IMR-90 (cell line): ENCODE measurements at regions not wholly inside any gene's neighbourhood (a gene's known extent, or its start where the extent isn't known, plus 50 kb on each side); places are given as distances from the start of the nearest gene placed in this dataset.
"Not testable (repeated sequence)": the region's sequence is repeated elsewhere in the genome, so short reads cannot be mapped to it uniquely, and the experiment has no call there.

ENCODE experiments used
- ATAC-seq: fragments of 200-7000 bp; cut with Tn5 transposase; 2 replicates; pipeline ENCODE4 v1.9.1; 2020; ENCODE audit warnings: low read depth, mild to moderate bottlenecking, moderate library complexity
- BruUV-seq: library from RNA; stranded (reverse); fragments of 400-500 nt; replicated peaks from 2 replicates; lab custom pipeline; 2021; lab: Mats Ljungman, UMichigan
- CTCF ChIA-PET: fragments of 300-600 bp; formaldehyde crosslinking; extraction: SDS; loops from one replicate; lab custom pipeline; 2021; ENCODE audit warnings: antibody characterized with exemption; lab: Yijun Ruan, JAX
- POLR2A ChIA-PET: fragments of 300-600 bp; sonication (Branson Sonifier 250); formaldehyde crosslinking; loops from one replicate; lab custom pipeline; 2022; ENCODE audit warnings: antibody characterized with exemption; ENCODE audit not compliant: unreplicated experiment; lab: Charles Lee
- DNase-seq: peaks from one replicate; pipeline ENCODE4 v3.0.0; 2013
- H2AFZ ChIP-seq: replicated peaks from 2 replicates; pipeline ENCODE3; 2013; ENCODE audit warnings: low read length, mild to moderate bottlenecking; ENCODE audit not compliant: poor library complexity
- H2AK5ac ChIP-seq: 2 replicates; pipeline ENCODE4 v1.6.1; 2013; ENCODE audit warnings: low read depth, low read length, inconsistent platforms
- H2AK9ac ChIP-seq: replicated peaks from 2 replicates; pipeline ENCODE3; 2013; ENCODE audit warnings: mild to moderate bottlenecking, low read depth, low read length, moderate library complexity; ENCODE audit not compliant: poor library complexity
- H2BK120ac ChIP-seq: 2 replicates; pipeline ENCODE4 v1.6.1; 2013; ENCODE audit warnings: low read depth, low read length, inconsistent platforms
- H2BK15ac ChIP-seq: 3 replicates; pipeline ENCODE4 v1.6.1; 2013; ENCODE audit warnings: low read depth, low read length, inconsistent platforms
- H2BK20ac ChIP-seq: 2 replicates; pipeline ENCODE4 v1.6.1; 2013; ENCODE audit warnings: low read depth, mild to moderate bottlenecking, inconsistent platforms, low read length, moderate library complexity
- H2BK5ac ChIP-seq: 2 replicates; pipeline ENCODE4 v1.6.1; 2013; ENCODE audit warnings: mild to moderate bottlenecking, low read depth, low read length, inconsistent platforms; ENCODE audit not compliant: poor library complexity, severe bottlenecking
- H3K14ac ChIP-seq: replicated peaks from 2 replicates; pipeline ENCODE4 v1.6.1; 2013; ENCODE audit warnings: low read depth, low read length, inconsistent platforms
- H3K18ac ChIP-seq: 2 replicates; pipeline ENCODE4 v1.6.1; 2013; ENCODE audit warnings: low read depth, low read length, control low read depth
- H3K23ac ChIP-seq: 2 replicates; pipeline ENCODE4 v1.6.1; 2013; ENCODE audit warnings: low read depth, low read length, inconsistent platforms
- H3K27ac ChIP-seq: 2 replicates; pipeline ENCODE4 v1.5.1; 2013; ENCODE audit warnings: mild to moderate bottlenecking, control low read depth, low read length; ENCODE audit not compliant: insufficient read depth
- H3K27me3 ChIP-seq: 2 replicates; pipeline ENCODE4 v1.6.1; 2013; ENCODE audit warnings: low read length; ENCODE audit not compliant: control insufficient read depth, insufficient read depth
- H3K36me3 ChIP-seq: 2 replicates; pipeline ENCODE4 v1.6.1; 2013; ENCODE audit warnings: low read length, mixed read lengths; ENCODE audit not compliant: control insufficient read depth, insufficient read depth
- H3K4ac ChIP-seq: 2 replicates; pipeline ENCODE4 v1.6.1; 2013; ENCODE audit warnings: low read depth, low read length, inconsistent platforms
- H3K4me1 ChIP-seq: 2 replicates; pipeline ENCODE4 v1.6.1; 2013; ENCODE audit warnings: low read length, mixed read lengths; ENCODE audit not compliant: control insufficient read depth, insufficient read depth
- H3K4me2 ChIP-seq: 2 replicates; pipeline ENCODE4 v1.6.1; 2013; ENCODE audit warnings: low read depth, mild to moderate bottlenecking, control low read depth, low read length, moderate library complexity
- H3K4me3 ChIP-seq: 2 replicates; pipeline ENCODE4 v1.5.1; 2013; ENCODE audit warnings: low read depth, mild to moderate bottlenecking, control low read depth, low read length, moderate library complexity; ENCODE audit not compliant: insufficient read depth
- H3K56ac ChIP-seq: 2 replicates; pipeline ENCODE4 v1.6.1; 2013; ENCODE audit warnings: low read length, inconsistent platforms; ENCODE audit not compliant: insufficient read depth; ENCODE audit errors: extremely low read depth
- H3K79me1 ChIP-seq, 2 experiments: 2 replicates each; pipeline ENCODE4 v1.6.1; 2013; ENCODE audit warnings: low read length in 2 of 2, inconsistent platforms in 1 of 2, low read depth in 1 of 2
- H3K9ac ChIP-seq: 2 replicates; pipeline ENCODE4 v1.6.1; 2013; ENCODE audit warnings: low read depth, low read length, control low read depth
- H3K9me1 ChIP-seq: 2 replicates; pipeline ENCODE4 v1.6.1; 2013; ENCODE audit warnings: low read length, inconsistent platforms; ENCODE audit not compliant: insufficient read depth
- H3K9me3 ChIP-seq: 2 replicates; pipeline ENCODE4 v1.6.1; 2013; ENCODE audit warnings: low read length; ENCODE audit not compliant: control insufficient read depth, insufficient read depth
- H4K20me1 ChIP-seq: 2 replicates; pipeline ENCODE4 v1.6.1; 2013; ENCODE audit warnings: low read length, inconsistent platforms; ENCODE audit not compliant: insufficient read depth
- H4K5ac ChIP-seq: 2 replicates; pipeline ENCODE4 v1.6.1; 2013; ENCODE audit warnings: mild to moderate bottlenecking, low read depth, low read length, control low read depth
- H4K8ac ChIP-seq, 2 experiments: 2 replicates each; pipeline ENCODE4 v1.6.1; 2013; ENCODE audit warnings: low read depth in 2 of 2, low read length in 2 of 2, control low read depth in 1 of 2, inconsistent platforms in 1 of 2
- H4K91ac ChIP-seq: 2 replicates; pipeline ENCODE4 v1.6.1; 2013; ENCODE audit warnings: low read depth, low read length, inconsistent platforms; ENCODE audit not compliant: insufficient read depth
- WGBS, 2 experiments: methylation state at CpG; one replicate each; pipeline versions ENCODE4 v1.1.5 to v1.1.7; 2013; ENCODE audit warnings: missing lambda C conversion rate in 2 of 2; ENCODE audit not compliant: insufficient read length in 1 of 2; ENCODE audit errors: extremely low coverage in 2 of 2; 5-methylcytosine and 5-hydroxymethylcytosine counted together
- dilution Hi-C: fragments of 300-500 bp; cut with HindIII; formaldehyde crosslinking; loops from one replicate; pipeline ENCODE4 v1.14.3; 2018; ENCODE audit warnings: low sequenced_read_pairs; ENCODE audit not compliant: unreplicated experiment
- in situ Hi-C: fragments of 300-500 bp; cut with MboI; formaldehyde crosslinking; loops from 3 replicates; pipeline ENCODE4 v1.14.3; 2019; ENCODE audit warnings: low sequenced_read_pairs, inconsistent platforms, mixed read lengths
- intact Hi-C: fragments of 100-400 bp; cut with micrococcal nuclease; formaldehyde crosslinking; loops from 2 replicates; pipeline ENCODE4 v1.10.0; 2022

GRCh38 chr2:4115435-4115834 is 412.1 kb downstream of the DCDC2C start:
- H2AFZ ChIP-seq, H3K14ac ChIP-seq, H3K27ac ChIP-seq, H3K9ac ChIP-seq, H3K4me1 ChIP-seq, H3K27me3 ChIP-seq, H3K4ac ChIP-seq, H2BK5ac ChIP-seq, H2AK5ac ChIP-seq, H3K36me3 ChIP-seq, ATAC-seq, H2BK120ac ChIP-seq, BruUV-seq, H4K91ac ChIP-seq, dilution Hi-C loops, POLR2A ChIA-PET, H2BK15ac ChIP-seq, CTCF ChIA-PET, H2AK9ac ChIP-seq, intact Hi-C loops, H3K18ac ChIP-seq, H3K4me3 ChIP-seq, H4K8ac ChIP-seq, in situ Hi-C loops, H4K20me1 ChIP-seq, DNase-seq, H3K23ac ChIP-seq, H3K9me1 ChIP-seq, H3K79me1 ChIP-seq, H2BK20ac ChIP-seq, H4K5ac ChIP-seq, H3K4me2 ChIP-seq, H3K56ac ChIP-seq: not testable (repeated sequence)
- no CpG with 5 or more reads among the region's 3 CpGs for WGBS, 2 experiments
- H3K9me3 ChIP-seq = peaks cover 17% of the 10 kb centered on the region
